ENCODE measurements at regions not wholly inside any gene's neighbourhood (a gene's known extent, or its start where the extent isn't known, plus 50 kb on each side); places are given as distances from the start of the nearest gene placed in this dataset.
"Not testable (repeated sequence)": the region's sequence is repeated elsewhere in the genome, so short reads cannot be mapped to it uniquely, and the experiment has no call there.

GRCh38 chr14:27660683-27661082 is 1062.8 kb upstream of the NOVA1 start:
- no peak overlapping the region for H3K27ac ChIP-seq (ENCODE audit: low read depth in 1 of 3, low read length in 2 of 3)
- H3K4me3 ChIP-seq (ENCODE audit: low read depth in 1 of 3, low read length in 3 of 3): no peak overlapping the region
- peaks cover 0 to 3% of the 10 kb centered on the region in 2 donors for H3K9me3 ChIP-seq (ENCODE audit: control insufficient read depth in 2 of 2, insufficient read depth in 1 of 2, low read depth in 1 of 2, low read length in 1 of 2)
- WGBS, 3 donors: 39 to 57% (median 55%) methylated on average over 1 of the region's 1 CpG
- DNase-seq (no peak), FAIRE-seq (no peak)
- no peaks in the 10 kb centered on the region for H3K36me3 ChIP-seq (ENCODE audit: control insufficient read depth in 3 of 3, insufficient read depth in 2 of 3, low read depth in 1 of 3, low read length in 3 of 3)
- H3K27me3 ChIP-seq (ENCODE audit: control insufficient read depth in 3 of 3, insufficient read depth in 3 of 3, low read length in 3 of 3): no peaks in the 10 kb centered on the region
- no peaks in the 10 kb centered on the region for H3K4me1 ChIP-seq (ENCODE audit: control insufficient read depth in 3 of 3, insufficient read depth in 2 of 3, low read depth in 1 of 3, low read length in 2 of 3)

GRCh38 chr14:27668531-27668930 is 1070.7 kb upstream of the NOVA1 start:
- Histone ChIP-seq H3K4me1 (ENCODE audit: control insufficient read depth in 3 of 3, insufficient read depth in 2 of 3, low read depth in 1 of 3, low read length in 2 of 3) (no peaks in the 10 kb centered on the region), H3K27me3 (ENCODE audit: control insufficient read depth in 3 of 3, insufficient read depth in 3 of 3, low read length in 3 of 3) (no peaks in the 10 kb centered on the region), H3K36me3 (ENCODE audit: control insufficient read depth in 3 of 3, insufficient read depth in 2 of 3, low read depth in 1 of 3, low read length in 3 of 3) (no peaks in the 10 kb centered on the region), H3K27ac (ENCODE audit: low read depth in 1 of 3, low read length in 2 of 3) (no peak overlapping the region), H3K4me3 (ENCODE audit: low read depth in 1 of 3, low read length in 3 of 3) (no peak overlapping the region), H3K9me3 (ENCODE audit: control insufficient read depth in 2 of 2, insufficient read depth in 1 of 2, low read depth in 1 of 2, low read length in 1 of 2) (peaks cover 0 to 3% of the 10 kb centered on the region in 2 donors)
- DNase-seq (no peak), FAIRE-seq (no peak)

GRCh38 chr14:27672047-27672446 is 1074.2 kb upstream of the NOVA1 start:
- no peak for DNase-seq
- no peaks in the 10 kb centered on the region for H3K27me3 ChIP-seq (ENCODE audit: control insufficient read depth in 3 of 3, insufficient read depth in 3 of 3, low read length in 3 of 3)
- 69 to 75% (median 71%) methylated on average over 3 of the region's 3 CpGs for WGBS, 3 donors
- no peak overlapping the region for H3K27ac ChIP-seq (ENCODE audit: low read depth in 1 of 3, low read length in 2 of 3)
- no peak overlapping the region for H3K4me3 ChIP-seq (ENCODE audit: low read depth in 1 of 3, low read length in 3 of 3)
- H3K4me1 ChIP-seq (ENCODE audit: control insufficient read depth in 3 of 3, insufficient read depth in 2 of 3, low read depth in 1 of 3, low read length in 2 of 3): no peaks in the 10 kb centered on the region
- peaks cover 0 to 3% of the 10 kb centered on the region in 2 donors for H3K9me3 ChIP-seq (ENCODE audit: control insufficient read depth in 2 of 2, insufficient read depth in 1 of 2, low read depth in 1 of 2, low read length in 1 of 2)
- FAIRE-seq: no peak
- no peaks in the 10 kb centered on the region for H3K36me3 ChIP-seq (ENCODE audit: control insufficient read depth in 3 of 3, insufficient read depth in 2 of 3, low read depth in 1 of 3, low read length in 3 of 3)

GRCh38 chr14:27672811-27673737 is 1075.2 kb upstream of the NOVA1 start:
- 84 to 93% (median 88%) methylated on average over 25 to 30 of the region's 30 CpGs for WGBS, 3 donors

GRCh38 chr14:27686137-27686536 is 1080.5 kb upstream of the FOXG1 start:
- 55 to 61% (median 58%) methylated on average over 1 of the region's 1 CpG for WGBS, 3 donors
- Histone ChIP-seq H3K36me3 (ENCODE audit: control insufficient read depth in 3 of 3, insufficient read depth in 2 of 3, low read depth in 1 of 3, low read length in 3 of 3) (no peaks in the 10 kb centered on the region), H3K27ac (ENCODE audit: low read depth in 1 of 3, low read length in 2 of 3) (no peak overlapping the region), H3K4me1 (ENCODE audit: control insufficient read depth in 3 of 3, insufficient read depth in 2 of 3, low read depth in 1 of 3, low read length in 2 of 3) (no peaks in the 10 kb centered on the region), H3K9me3 (ENCODE audit: control insufficient read depth in 2 of 2, insufficient read depth in 1 of 2, low read depth in 1 of 2, low read length in 1 of 2) (peaks cover 0 to 4% of the 10 kb centered on the region in 2 donors), H3K27me3 (ENCODE audit: control insufficient read depth in 3 of 3, insufficient read depth in 3 of 3, low read length in 3 of 3) (no peaks in the 10 kb centered on the region), H3K4me3 (ENCODE audit: low read depth in 1 of 3, low read length in 3 of 3) (no peak overlapping the region)
- no peak for DNase-seq
- no peak for FAIRE-seq

More at GRCh38 chr14:27672811-27673737, 1075.2 kb upstream of the NOVA1 start:
- H3K27me3 ChIP-seq (ENCODE audit: control insufficient read depth in 3 of 3, insufficient read depth in 3 of 3, low read length in 3 of 3); H3K4me3 ChIP-seq (ENCODE audit: low read depth in 1 of 3, low read length in 3 of 3); FAIRE-seq; DNase-seq; H3K27ac ChIP-seq (ENCODE audit: low read depth in 1 of 3, low read length in 2 of 3); H3K4me1 ChIP-seq (ENCODE audit: control insufficient read depth in 3 of 3, insufficient read depth in 2 of 3, low read depth in 1 of 3, low read length in 2 of 3); H3K9me3 ChIP-seq (ENCODE audit: control insufficient read depth in 2 of 2, insufficient read depth in 1 of 2, low read depth in 1 of 2, low read length in 1 of 2); H3K36me3 ChIP-seq (ENCODE audit: control insufficient read depth in 3 of 3, insufficient read depth in 2 of 3, low read depth in 1 of 3, low read length in 3 of 3): not testable (repeated sequence)

GRCh38 chr14:27688841-27689444 is 1077.6 kb upstream of the FOXG1 start:
- FAIRE-seq (no peak), DNase-seq (no peak)
- Histone ChIP-seq H3K36me3 (ENCODE audit: control insufficient read depth in 3 of 3, insufficient read depth in 2 of 3, low read depth in 1 of 3, low read length in 3 of 3) (no peaks in the 10 kb centered on the region), H3K27ac (ENCODE audit: low read depth in 1 of 3, low read length in 2 of 3) (no peak overlapping the region), H3K4me3 (ENCODE audit: low read depth in 1 of 3, low read length in 3 of 3) (no peak overlapping the region), H3K27me3 (ENCODE audit: control insufficient read depth in 3 of 3, insufficient read depth in 3 of 3, low read length in 3 of 3) (no peaks in the 10 kb centered on the region), H3K4me1 (ENCODE audit: control insufficient read depth in 3 of 3, insufficient read depth in 2 of 3, low read depth in 1 of 3, low read length in 2 of 3) (no peaks in the 10 kb centered on the region), H3K9me3 (ENCODE audit: control insufficient read depth in 2 of 2, insufficient read depth in 1 of 2, low read depth in 1 of 2, low read length in 1 of 2) (peaks cover 0 to 4% of the 10 kb centered on the region in 2 donors)
- 80 to 84% (median 84%) methylated on average over 8 of the region's 8 CpGs for WGBS, 3 donors

GRCh38 chr14:27712364-27712763 is 1054.2 kb upstream of the FOXG1 start:
- H3K4me3 ChIP-seq (ENCODE audit: low read depth in 1 of 3, low read length in 3 of 3): no peak overlapping the region
- H3K36me3 ChIP-seq (ENCODE audit: control insufficient read depth in 3 of 3, insufficient read depth in 2 of 3, low read depth in 1 of 3, low read length in 3 of 3): no peaks in the 10 kb centered on the region
- H3K9me3 ChIP-seq (ENCODE audit: control insufficient read depth in 2 of 2, insufficient read depth in 1 of 2, low read depth in 1 of 2, low read length in 1 of 2): peaks cover 0 to 10% of the 10 kb centered on the region in 2 donors
- 72 to 85% (median 83%) methylated on average over 2 of the region's 2 CpGs for WGBS, 3 donors
- FAIRE-seq: no peak
- H3K4me1 ChIP-seq (ENCODE audit: control insufficient read depth in 3 of 3, insufficient read depth in 2 of 3, low read depth in 1 of 3, low read length in 2 of 3): no peaks in the 10 kb centered on the region
- no peaks in the 10 kb centered on the region for H3K27me3 ChIP-seq (ENCODE audit: control insufficient read depth in 3 of 3, insufficient read depth in 3 of 3, low read length in 3 of 3)
- no peak overlapping the region for H3K27ac ChIP-seq (ENCODE audit: low read depth in 1 of 3, low read length in 2 of 3)
- no peak for DNase-seq

GRCh38 chr14:27715561-27715960 is 1051.0 kb upstream of the FOXG1 start:
- Histone ChIP-seq H3K4me1 (ENCODE audit: control insufficient read depth in 3 of 3, insufficient read depth in 2 of 3, low read depth in 1 of 3, low read length in 2 of 3) (no peaks in the 10 kb centered on the region), H3K27me3 (ENCODE audit: control insufficient read depth in 3 of 3, insufficient read depth in 3 of 3, low read length in 3 of 3) (no peaks in the 10 kb centered on the region), H3K4me3 (ENCODE audit: low read depth in 1 of 3, low read length in 3 of 3) (no peak overlapping the region), H3K36me3 (ENCODE audit: control insufficient read depth in 3 of 3, insufficient read depth in 2 of 3, low read depth in 1 of 3, low read length in 3 of 3) (no peaks in the 10 kb centered on the region), H3K9me3 (ENCODE audit: control insufficient read depth in 2 of 2, insufficient read depth in 1 of 2, low read depth in 1 of 2, low read length in 1 of 2) (peaks cover 0 to 10% of the 10 kb centered on the region in 2 donors), H3K27ac (ENCODE audit: low read depth in 1 of 3, low read length in 2 of 3) (no peak overlapping the region)
- FAIRE-seq: no peak
- no peak for DNase-seq
